Panc1 (cell line): ENCODE measurements at regions not wholly inside any gene's neighbourhood (a gene's known extent, or its start where the extent isn't known, plus 50 kb on each side); places are given as distances from the start of the nearest gene placed in this dataset.

Source experiments
- ATAC-seq: fragments of 200-7000 bp; cut with Tn5 transposase; 2 replicates; pipeline ENCODE4 v1.9.1; 2020; ENCODE audit warnings: mild to moderate bottlenecking, moderate library complexity
- BruUV-seq: library from RNA; stranded (reverse); fragments of 400-500 nt; replicated peaks from 2 replicates; lab custom pipeline; 2021; lab: Mats Ljungman, UMichigan
- CTCF ChIA-PET: fragments of 300-600 bp; sonication (Branson Sonifier 250); formaldehyde crosslinking; loops from one replicate; lab custom pipeline; 2022; ENCODE audit warnings: antibody characterized with exemption; lab: Charles Lee
- POLR2A ChIA-PET: fragments of 300-600 bp; sonication (Branson Sonifier 250); formaldehyde crosslinking; loops from one replicate; lab custom pipeline; 2022; ENCODE audit warnings: antibody characterized with exemption; lab: Charles Lee
- DNase-seq: peaks from one replicate; pipeline ENCODE4 v3.0.0-alpha.2; 2010; ENCODE audit warnings: low read depth, low spot score
- H3K27ac ChIP-seq: 2 replicates; pipeline ENCODE4 v1.5.1; 2011; ENCODE audit warnings: mild to moderate bottlenecking, low read length, inconsistent platforms
- H3K27me3 ChIP-seq: fragments of 200-500 bp; sonication (Bioruptor generic); 2 replicates; pipeline ENCODE4 v1.6.0; 2014; ENCODE audit warnings: low read length, inconsistent platforms; ENCODE audit not compliant: control insufficient read depth, insufficient read depth
- H3K36me3 ChIP-seq: fragments of 200-500 bp; sonication (Bioruptor generic); 2 replicates; pipeline ENCODE4 v1.5.1; 2014; ENCODE audit warnings: inconsistent platforms, mild to moderate bottlenecking, low read length, moderate library complexity; ENCODE audit not compliant: control insufficient read depth, insufficient read depth
- H3K4me1 ChIP-seq: 2 replicates; pipeline ENCODE4 v1.5.1; 2011; ENCODE audit warnings: inconsistent platforms, mild to moderate bottlenecking, low read length, moderate library complexity; ENCODE audit not compliant: control insufficient read depth, insufficient read depth
- H3K4me3 ChIP-seq, 2 experiments: 2 replicates each; pipeline ENCODE4 v1.5.1; 2011 to 2012; ENCODE audit warnings: low read depth in 2 of 2, low read length in 2 of 2, mild to moderate bottlenecking in 2 of 2, inconsistent platforms in 1 of 2, moderate library complexity in 1 of 2
- H3K9me3 ChIP-seq: fragments of 200-500 bp; sonication (Bioruptor generic); 2 replicates; pipeline ENCODE4 v1.5.1; 2014; ENCODE audit warnings: low read depth, mild to moderate bottlenecking, inconsistent platforms, low read length, moderate library complexity; ENCODE audit not compliant: control insufficient read depth, insufficient read depth
- CTCF ChIP-seq: fragments of 450-650 bp; IDR thresholded peaks from 2 replicates; pipeline ENCODE4 v1.5.1; 2017; ENCODE audit warnings: mild to moderate bottlenecking
- POLR2AphosphoS5 ChIP-seq: IDR thresholded peaks from 2 replicates; pipeline ENCODE4 v1.6.1; 2012; ENCODE audit warnings: mild to moderate bottlenecking, low read depth, low read length, moderate library complexity
- SIN3A ChIP-seq: IDR thresholded peaks from 2 replicates; pipeline ENCODE4 v1.6.1; 2012; ENCODE audit warnings: low read depth, mild to moderate bottlenecking, low read length, moderate library complexity, borderline replicate concordance; ENCODE audit not compliant: insufficient read depth
- TCF7L2 ChIP-seq: IDR thresholded peaks from 2 replicates; pipeline ENCODE4 v1.6.1; 2011; ENCODE audit warnings: mild to moderate bottlenecking, low read depth, low read length, inconsistent platforms
- in situ Hi-C: cut with HindIII; loops from 2 replicates; pipeline ENCODE4 v1.10.0; 2016; ENCODE audit warnings: low sequenced_read_pairs, low pct_unique_long_range_greater_than_20kb
- intact Hi-C: fragments of 100-400 bp; cut with micrococcal nuclease; formaldehyde crosslinking; loops from one replicate; pipeline ENCODE4 v1.10.0; 2022; ENCODE audit not compliant: unreplicated experiment
- TF ChIP-seq, protein P1 (sequence below), 2 experiments: IDR thresholded peaks; 2 replicates each; pipeline ENCODE4 v1.6.1; 2011 to 2012; ENCODE audit warnings: low read depth in 2 of 2, control low read depth in 1 of 2, low read length in 1 of 2, mild to moderate bottlenecking in 1 of 2, moderate library complexity in 1 of 2; ENCODE audit not compliant: insufficient read depth in 1 of 2

DNA sequence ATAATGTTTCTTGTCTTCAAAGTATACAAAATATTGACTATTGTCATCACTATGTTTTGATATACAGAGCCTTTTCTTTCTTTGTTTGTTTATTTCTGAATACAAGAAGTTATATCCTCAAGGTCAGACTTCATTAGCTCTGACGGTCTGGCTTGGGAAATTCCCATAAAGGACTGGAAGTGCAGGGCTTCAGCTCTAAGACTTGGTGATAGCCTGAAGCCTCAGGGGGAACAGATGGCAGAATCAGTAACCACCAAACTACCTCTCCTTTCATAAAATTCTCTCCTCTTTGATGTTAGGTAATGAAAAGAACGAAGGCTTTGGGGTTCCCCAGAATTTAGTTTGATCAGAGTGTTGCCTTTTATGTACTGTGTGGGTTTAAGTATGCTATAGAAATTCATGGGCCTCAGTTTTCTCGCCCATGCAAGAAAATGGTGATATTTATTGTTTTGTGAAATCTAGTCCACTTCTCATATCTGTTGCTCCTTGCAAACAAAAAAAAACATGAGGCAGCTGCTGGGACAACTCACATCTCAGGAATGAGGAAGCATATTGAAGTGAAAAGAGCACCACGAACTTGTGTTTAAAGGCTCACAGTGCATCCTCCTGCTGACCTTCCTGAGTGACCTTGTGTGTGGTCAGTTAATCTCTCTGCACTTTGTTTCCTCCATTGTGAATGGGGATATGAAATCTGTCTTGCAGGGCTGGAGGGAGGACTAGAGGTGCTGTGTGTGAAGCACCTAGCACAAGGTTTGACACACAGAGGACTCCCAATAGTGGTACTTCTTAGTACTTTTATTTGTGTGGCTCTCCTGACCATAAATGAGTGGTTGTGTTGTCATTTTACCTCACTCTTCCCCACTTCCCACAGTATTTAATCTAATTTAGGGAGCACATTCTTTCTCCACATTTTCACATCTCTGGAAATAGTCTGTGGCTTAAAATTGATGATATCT, 569.8 kb upstream of the IL12A start:
- TF ChIP-seq SIN3A = no peak
- TF ChIP-seq CTCF = no peak
- TF ChIP-seq TCF7L2 = no peak
- TF ChIP-seq POLR2AphosphoS5 = no peak
- TF ChIP-seq, protein P1, sequence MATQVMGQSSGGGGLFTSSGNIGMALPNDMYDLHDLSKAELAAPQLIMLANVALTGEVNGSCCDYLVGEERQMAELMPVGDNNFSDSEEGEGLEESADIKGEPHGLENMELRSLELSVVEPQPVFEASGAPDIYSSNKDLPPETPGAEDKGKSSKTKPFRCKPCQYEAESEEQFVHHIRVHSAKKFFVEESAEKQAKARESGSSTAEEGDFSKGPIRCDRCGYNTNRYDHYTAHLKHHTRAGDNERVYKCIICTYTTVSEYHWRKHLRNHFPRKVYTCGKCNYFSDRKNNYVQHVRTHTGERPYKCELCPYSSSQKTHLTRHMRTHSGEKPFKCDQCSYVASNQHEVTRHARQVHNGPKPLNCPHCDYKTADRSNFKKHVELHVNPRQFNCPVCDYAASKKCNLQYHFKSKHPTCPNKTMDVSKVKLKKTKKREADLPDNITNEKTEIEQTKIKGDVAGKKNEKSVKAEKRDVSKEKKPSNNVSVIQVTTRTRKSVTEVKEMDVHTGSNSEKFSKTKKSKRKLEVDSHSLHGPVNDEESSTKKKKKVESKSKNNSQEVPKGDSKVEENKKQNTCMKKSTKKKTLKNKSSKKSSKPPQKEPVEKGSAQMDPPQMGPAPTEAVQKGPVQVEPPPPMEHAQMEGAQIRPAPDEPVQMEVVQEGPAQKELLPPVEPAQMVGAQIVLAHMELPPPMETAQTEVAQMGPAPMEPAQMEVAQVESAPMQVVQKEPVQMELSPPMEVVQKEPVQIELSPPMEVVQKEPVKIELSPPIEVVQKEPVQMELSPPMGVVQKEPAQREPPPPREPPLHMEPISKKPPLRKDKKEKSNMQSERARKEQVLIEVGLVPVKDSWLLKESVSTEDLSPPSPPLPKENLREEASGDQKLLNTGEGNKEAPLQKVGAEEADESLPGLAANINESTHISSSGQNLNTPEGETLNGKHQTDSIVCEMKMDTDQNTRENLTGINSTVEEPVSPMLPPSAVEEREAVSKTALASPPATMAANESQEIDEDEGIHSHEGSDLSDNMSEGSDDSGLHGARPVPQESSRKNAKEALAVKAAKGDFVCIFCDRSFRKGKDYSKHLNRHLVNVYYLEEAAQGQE (IDR thresholded peaks at IDR 0.05; ENCODE audit: insufficient read depth in 1 of 2, low read depth in 2 of 2, low read length in 1 of 2) = no peak
- no peak for ATAC-seq
- ChIA-PET POLR2A (no interaction called here), CTCF (no interaction called here)
- BruUV-seq = no TSS peak
- no peak for DNase-seq
- Histone ChIP-seq H3K4me1 (no peaks in the 10 kb centered on the region), H3K9me3 (no peaks in the 10 kb centered on the region), H3K27me3 (no peaks in the 10 kb centered on the region), H3K36me3 (no peaks in the 10 kb centered on the region), H3K4me3 (no peak overlapping the region), H3K27ac (no peak overlapping the region)
- in situ Hi-C loops = no loop called here
- intact Hi-C loops = no loop called here

GRCh38 chr3:159429702-159430101, 558.9 kb upstream of the IL12A start:
- in situ Hi-C loops (no loop called here), intact Hi-C loops (no loop called here)
- no peaks in the 10 kb centered on the region for H3K27me3 ChIP-seq
- H3K36me3 ChIP-seq = no peaks in the 10 kb centered on the region
- TF ChIP-seq SIN3A = no peak
- TF ChIP-seq, protein P1 (IDR thresholded peaks at IDR 0.05; ENCODE audit: insufficient read depth in 1 of 2, low read depth in 2 of 2, low read length in 1 of 2) = no peak
- no peak overlapping the region for H3K4me3 ChIP-seq
- H3K27ac ChIP-seq = no peak overlapping the region
- no TSS peak for BruUV-seq
- ChIA-PET POLR2A (no interaction called here), CTCF (no interaction called here)
- H3K4me1 ChIP-seq = no peaks in the 10 kb centered on the region
- DNase-seq (no peak), ATAC-seq (no peak)
- no peaks in the 10 kb centered on the region for H3K9me3 ChIP-seq
